ENCODE measurements at regions not wholly inside any gene's neighbourhood (a gene's known extent, or its start where the extent isn't known, plus 50 kb on each side); places are given as distances from the start of the nearest gene placed in this dataset.

DNA sequence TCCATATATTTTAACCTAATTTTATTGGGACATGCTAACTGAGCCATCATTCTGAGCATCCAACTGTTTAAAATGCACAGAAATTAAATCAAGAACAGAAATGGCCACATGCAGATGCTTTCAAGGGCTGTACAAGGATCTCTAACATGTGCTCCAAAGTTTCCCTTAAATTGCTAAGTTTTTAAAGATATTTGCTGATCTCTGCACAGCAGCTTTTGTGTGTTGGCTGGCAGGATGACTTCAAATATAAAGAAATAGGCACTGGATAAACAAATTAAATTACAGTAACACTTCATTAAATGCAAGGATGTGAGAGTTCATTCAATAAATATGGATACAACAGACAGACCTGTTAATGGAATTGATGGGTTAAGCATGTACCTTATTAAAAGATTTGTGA, 148.0 kb upstream of the MEOX2 start:
- Histone ChIP-seq H3K27ac (no peak overlapping the region), H3K4me3 (no peak overlapping the region), H3K9me3 (no peaks in the 10 kb centered on the region), H3K36me3 (replicated peaks in 1 of 2; ENCODE audit: insufficient read depth in 1 of 2, low read depth in 2 of 2) (no peaks in the 10 kb centered on the region), H3K27me3 (no peaks in the 10 kb centered on the region), H3K4me1 (no peaks in the 10 kb centered on the region)
- intact Hi-C loops (cut with DNase I), result no loop called here
- DNase-seq (no peak), ATAC-seq (no peak)
- TF ChIP-seq, protein P1, sequence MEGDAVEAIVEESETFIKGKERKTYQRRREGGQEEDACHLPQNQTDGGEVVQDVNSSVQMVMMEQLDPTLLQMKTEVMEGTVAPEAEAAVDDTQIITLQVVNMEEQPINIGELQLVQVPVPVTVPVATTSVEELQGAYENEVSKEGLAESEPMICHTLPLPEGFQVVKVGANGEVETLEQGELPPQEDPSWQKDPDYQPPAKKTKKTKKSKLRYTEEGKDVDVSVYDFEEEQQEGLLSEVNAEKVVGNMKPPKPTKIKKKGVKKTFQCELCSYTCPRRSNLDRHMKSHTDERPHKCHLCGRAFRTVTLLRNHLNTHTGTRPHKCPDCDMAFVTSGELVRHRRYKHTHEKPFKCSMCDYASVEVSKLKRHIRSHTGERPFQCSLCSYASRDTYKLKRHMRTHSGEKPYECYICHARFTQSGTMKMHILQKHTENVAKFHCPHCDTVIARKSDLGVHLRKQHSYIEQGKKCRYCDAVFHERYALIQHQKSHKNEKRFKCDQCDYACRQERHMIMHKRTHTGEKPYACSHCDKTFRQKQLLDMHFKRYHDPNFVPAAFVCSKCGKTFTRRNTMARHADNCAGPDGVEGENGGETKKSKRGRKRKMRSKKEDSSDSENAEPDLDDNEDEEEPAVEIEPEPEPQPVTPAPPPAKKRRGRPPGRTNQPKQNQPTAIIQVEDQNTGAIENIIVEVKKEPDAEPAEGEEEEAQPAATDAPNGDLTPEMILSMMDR (IDR thresholded peaks at IDR 0.05), result no peak
- no peak for TF ChIP-seq POLR2A (IDR thresholded peaks at IDR 0.05)

DNA sequence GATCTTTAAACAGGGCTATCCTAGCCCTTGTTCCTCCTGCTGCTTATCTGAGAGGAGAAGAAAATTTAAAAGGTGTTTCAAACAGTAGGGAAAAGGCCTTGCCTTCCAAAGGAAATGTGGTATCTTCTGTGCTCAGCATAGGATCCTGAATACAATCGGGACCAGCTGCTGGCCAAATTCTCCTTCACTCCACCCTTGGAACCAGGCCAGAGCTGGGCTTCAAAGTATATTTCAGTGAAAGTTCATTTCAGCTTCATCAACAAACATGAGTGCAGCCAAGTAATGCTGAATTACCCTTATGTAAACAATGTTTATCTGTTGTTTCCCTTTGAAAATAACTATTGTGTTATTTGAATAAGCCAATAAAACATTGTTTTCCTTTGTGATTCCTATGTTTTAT, 146.5 kb upstream of the MEOX2 start:
- no peak overlapping the region for H3K4me3 ChIP-seq
- intact Hi-C loops (cut with DNase I), result no loop called here
- no peaks in the 10 kb centered on the region for H3K4me1 ChIP-seq
- H3K9me3 ChIP-seq, result no peaks in the 10 kb centered on the region
- no peak for TF ChIP-seq POLR2A (IDR thresholded peaks at IDR 0.05)
- TF ChIP-seq, protein P1 (IDR thresholded peaks at IDR 0.05), result no peak
- ATAC-seq, result no peak
- H3K27me3 ChIP-seq, result no peaks in the 10 kb centered on the region
- DNase-seq, result peak in 1 of 4 donors; percentile 9
- no peak overlapping the region for H3K27ac ChIP-seq
- no peaks in the 10 kb centered on the region for H3K36me3 ChIP-seq (replicated peaks in 1 of 2; ENCODE audit: insufficient read depth in 1 of 2, low read depth in 2 of 2)
- 15 to 30% methylated on average over 1 of the region's 1 CpG for WGBS, 2 donors

DNA sequence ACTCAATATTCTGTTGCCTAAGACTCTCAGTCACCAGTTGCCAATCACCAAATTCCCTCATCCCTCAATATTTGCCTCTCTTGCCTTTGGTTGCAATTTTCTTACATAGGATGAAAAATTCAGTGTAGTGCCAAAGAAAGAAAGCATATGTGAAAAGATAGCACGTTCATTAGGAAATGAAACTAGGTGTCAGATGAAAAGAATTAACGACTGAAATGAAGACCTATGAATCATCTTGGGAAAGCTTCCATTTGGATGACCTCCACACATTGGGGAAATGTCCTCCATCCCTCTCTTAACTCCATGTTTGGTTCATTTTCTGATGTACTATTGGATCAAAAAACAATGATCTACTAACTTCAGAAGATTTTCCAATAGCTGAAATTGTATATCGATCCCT, 145.1 kb upstream of the MEOX2 start:
- no peak for DNase-seq
- WGBS, 2 donors, result 48 to 62% methylated on average over 3 of the region's 3 CpGs
- TF ChIP-seq, protein P1 (IDR thresholded peaks at IDR 0.05), result no peak
- TF ChIP-seq POLR2A (IDR thresholded peaks at IDR 0.05), result no peak

DNA sequence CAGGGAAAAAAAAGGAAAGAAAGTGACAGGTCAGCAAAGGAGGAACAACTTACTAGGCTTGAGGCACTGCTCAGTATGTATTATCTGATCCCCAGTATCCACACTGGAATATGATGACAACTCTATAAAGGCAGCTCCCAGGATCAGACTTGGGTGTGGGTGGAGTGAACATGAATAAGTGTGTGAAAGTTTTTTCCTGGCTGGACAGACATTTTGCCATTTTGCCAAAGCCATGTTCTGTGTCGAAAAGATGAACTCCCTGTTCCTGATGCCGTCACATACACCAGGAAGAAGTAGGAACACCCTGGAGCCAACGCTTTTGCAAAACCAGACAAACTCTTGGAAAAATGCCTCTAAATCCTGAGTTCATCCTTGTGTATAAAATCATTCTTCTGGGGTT, 143.2 kb upstream of the MEOX2 start:
- ATAC-seq (peak; percentile 48), DNase-seq (peak in 3 of 4 donors; percentile 9 to 42 (median 17))
- Histone ChIP-seq H3K9me3 (no peaks in the 10 kb centered on the region), H3K27me3 (no peaks in the 10 kb centered on the region), H3K36me3 (replicated peaks in 1 of 2; ENCODE audit: insufficient read depth in 1 of 2, low read depth in 2 of 2) (no peaks in the 10 kb centered on the region), H3K27ac (no peak overlapping the region), H3K4me1 (no peaks in the 10 kb centered on the region), H3K4me3 (no peak overlapping the region)
- TF ChIP-seq, protein P1 (IDR thresholded peaks at IDR 0.05), result no peak
- TF ChIP-seq POLR2A (IDR thresholded peaks at IDR 0.05), result no peak
- WGBS, 2 donors, result 60 to 65% methylated on average over 3 of the region's 3 CpGs
- intact Hi-C loops (cut with DNase I), result no loop called here

More for the DNA sequence above, 145.1 kb upstream of the MEOX2 start:
- no peak overlapping the region for H3K4me3 ChIP-seq
- no peaks in the 10 kb centered on the region for H3K36me3 ChIP-seq (replicated peaks in 1 of 2; ENCODE audit: insufficient read depth in 1 of 2, low read depth in 2 of 2)
- no peaks in the 10 kb centered on the region for H3K4me1 ChIP-seq
- no peaks in the 10 kb centered on the region for H3K9me3 ChIP-seq
- no peaks in the 10 kb centered on the region for H3K27me3 ChIP-seq
- ATAC-seq, result no peak
- no peak overlapping the region for H3K27ac ChIP-seq
- intact Hi-C loops (cut with DNase I), result no loop called here

DNA sequence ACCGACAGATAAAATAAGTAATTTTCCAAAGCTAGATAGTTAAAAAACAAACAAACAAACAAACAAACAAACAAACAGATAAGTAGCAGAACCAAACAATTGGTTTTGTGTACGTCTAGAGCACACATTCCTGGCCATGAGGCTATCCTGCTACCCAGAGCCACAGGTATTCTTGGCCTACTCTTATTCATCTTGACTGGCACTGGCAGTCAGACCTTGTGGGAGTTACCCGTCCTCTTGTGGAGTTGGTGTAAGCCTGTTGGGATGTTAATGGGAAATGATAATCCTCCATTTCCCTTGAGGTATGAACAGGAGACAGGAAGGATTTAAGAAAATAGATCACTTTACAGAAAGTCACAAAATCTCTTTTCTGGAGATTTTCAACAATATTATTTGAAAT, 142.4 kb upstream of the MEOX2 start:
- Histone ChIP-seq H3K36me3 (replicated peaks in 1 of 2; ENCODE audit: insufficient read depth in 1 of 2, low read depth in 2 of 2) (no peaks in the 10 kb centered on the region), H3K4me1 (no peaks in the 10 kb centered on the region), H3K9me3 (no peaks in the 10 kb centered on the region), H3K27me3 (no peaks in the 10 kb centered on the region), H3K27ac (no peak overlapping the region), H3K4me3 (no peak overlapping the region)
- WGBS, 2 donors, result 49 to 61% methylated on average over 3 of the region's 3 CpGs
- TF ChIP-seq, protein P1 (IDR thresholded peaks at IDR 0.05), result no peak
- TF ChIP-seq POLR2A (IDR thresholded peaks at IDR 0.05), result no peak
- intact Hi-C loops (cut with DNase I), result no loop called here
- ATAC-seq, result no peak
- DNase-seq, result no peak
